Activated CD4-positive, alpha-beta T cell treated with anti-CD3 and anti-CD28 coated beads for 1 hour (primary cell): ENCODE measurements at regions not wholly inside any gene's neighbourhood (a gene's known extent, or its start where the extent isn't known, plus 50 kb on each side); places are given as distances from the start of the nearest gene placed in this dataset.
"Not testable (repeated sequence)": the region's sequence is repeated elsewhere in the genome, so short reads cannot be mapped to it uniquely, and the experiment has no call there.

Experiments
- DNase-seq: peaks from one replicate; pipeline ENCODE4 v3.0.0-alpha.2; 2020

- no peak for DNase-seq
Observed at GRCh38 chr18:2146092-2146491, 425.2 kb downstream of the METTL4 start.

- no peak for DNase-seq
Observed at GRCh38 chr18:2146754-2147153, 424.6 kb downstream of the METTL4 start.

- no peak for DNase-seq
Observed at GRCh38 chr18:2147476-2148230, 423.7 kb downstream of the METTL4 start.

- no peak for DNase-seq
Observed at GRCh38 chr18:2148823-2149222, 422.5 kb downstream of the METTL4 start.

GRCh38 chr18:2150566-2150965 is 420.7 kb downstream of the METTL4 start:
- no peak for DNase-seq

- no peak for DNase-seq
Observed at GRCh38 chr18:2154278-2154677, 417.0 kb downstream of the METTL4 start.

- DNase-seq: no peak
Observed at GRCh38 chr18:2164644-2165550, 406.4 kb downstream of the METTL4 start.

GRCh38 chr18:2166876-2167275 is 404.4 kb downstream of the METTL4 start:
- not testable (repeated sequence) for DNase-seq

GRCh38 chr18:2168022-2168421 is 403.3 kb downstream of the METTL4 start:
- DNase-seq: no peak

GRCh38 chr18:2169656-2170055 is 401.6 kb downstream of the METTL4 start:
- DNase-seq: no peak

- DNase-seq: no peak
Observed at GRCh38 chr18:2171840-2172625, 399.3 kb downstream of the METTL4 start.

GRCh38 chr18:2172881-2173280 is 398.4 kb downstream of the METTL4 start:
- no peak for DNase-seq

GRCh38 chr18:2173486-2173885 is 397.8 kb downstream of the METTL4 start:
- DNase-seq: no peak

- DNase-seq: no peak
Observed at GRCh38 chr18:2178036-2178435, 393.3 kb downstream of the METTL4 start.

GRCh38 chr18:2179498-2180183 is 391.7 kb downstream of the METTL4 start:
- no peak for DNase-seq

- DNase-seq: no peak
Observed at GRCh38 chr18:2180586-2180985, 390.7 kb downstream of the METTL4 start.

- no peak for DNase-seq
Observed at GRCh38 chr18:2183432-2183831, 387.9 kb downstream of the METTL4 start.

- DNase-seq: no peak
Observed at GRCh38 chr18:2186967-2187366, 384.3 kb downstream of the METTL4 start.

GRCh38 chr18:2188258-2188657 is 383.0 kb downstream of the METTL4 start:
- DNase-seq: no peak

GRCh38 chr18:2191180-2191790 is 380.0 kb downstream of the METTL4 start:
- no peak for DNase-seq

GRCh38 chr18:2192562-2192961 is 378.7 kb downstream of the METTL4 start:
- DNase-seq: no peak

- no peak for DNase-seq
Observed at GRCh38 chr18:2197946-2198345, 373.4 kb downstream of the METTL4 start.
